ENCODE measurements at regions not wholly inside any gene's neighbourhood (a gene's known extent, or its start where the extent isn't known, plus 50 kb on each side); places are given as distances from the start of the nearest gene placed in this dataset.

GRCh38 chr4:187172340-187172761, 448.7 kb upstream of the FAT1 start:
- Histone ChIP-seq H3K79me2 (ENCODE audit: control insufficient read depth in 1 of 2, insufficient read depth in 2 of 2, low read length in 2 of 2) (no peaks in the 10 kb centered on the region), H3K4me1 (replicated peaks in 1 of 4; ENCODE audit: control insufficient read depth in 3 of 4, insufficient read depth in 4 of 4, low read length in 3 of 4) (no peaks in the 10 kb centered on the region), H3K4ac (replicated peaks; ENCODE audit: insufficient read length, low read depth, low read length) (no peak overlapping the region), H2BK20ac (ENCODE audit: low read length) (no peak overlapping the region), H3K56ac (replicated peaks; ENCODE audit: insufficient read length, low read depth, low read length) (no peak overlapping the region), H3K18ac (ENCODE audit: extremely low read depth, low read length) (no peak overlapping the region), H3K4me3 (ENCODE audit: extremely low read depth in 1 of 4, insufficient read depth in 2 of 4, low read depth in 3 of 4, low read length in 4 of 4) (no peak overlapping the region), H3K23me2 (ENCODE audit: low read depth, low read length) (no peaks in the 10 kb centered on the region), H2BK12ac (ENCODE audit: low read depth, low read length) (no peak overlapping the region), H3K23ac (ENCODE audit: insufficient read length) (no peak overlapping the region), H2AK5ac (ENCODE audit: low read depth, low read length) (no peak overlapping the region), H4K8ac (ENCODE audit: extremely low read depth, insufficient read depth, low read length) (no peak overlapping the region), H4K20me1 (replicated peaks in 1 of 2; ENCODE audit: control insufficient read depth in 1 of 2, insufficient read depth in 2 of 2, low read length in 2 of 2) (no peaks in the 10 kb centered on the region), H3K9ac (replicated peaks in 1 of 4; ENCODE audit: extremely low read depth in 1 of 4, low read depth in 3 of 4, low read length in 3 of 4) (no peak overlapping the region), H3K14ac (ENCODE audit: insufficient read length) (no peak overlapping the region), H4K91ac (replicated peaks; ENCODE audit: insufficient read length, low read length) (no peak overlapping the region), H3K9me3 (ENCODE audit: insufficient read depth in 2 of 2, low read depth in 1 of 2, low read length in 1 of 2) (no peaks in the 10 kb centered on the region), H2AFZ (ENCODE audit: low read length) (no peak overlapping the region), H3K27ac (ENCODE audit: low read depth, low read length) (no peak overlapping the region), H2BK120ac (replicated peaks; ENCODE audit: low read depth, low read length) (no peak overlapping the region), H4K5ac (ENCODE audit: insufficient read length, low read depth, low read length) (no peak overlapping the region), H3K36me3 (ENCODE audit: control insufficient read depth in 2 of 4, insufficient read depth in 4 of 4, low read length in 3 of 4) (no peaks in the 10 kb centered on the region), H3K4me2 (ENCODE audit: insufficient read depth in 1 of 2, low read depth in 2 of 2, low read length in 2 of 2) (no peak overlapping the region), H2BK15ac (ENCODE audit: low read length) (no peak overlapping the region), H3K79me1 (ENCODE audit: low read depth, low read length) (no peaks in the 10 kb centered on the region), H3K27me3 (replicated peaks in 1 of 4; ENCODE audit: control insufficient read depth in 3 of 4, extremely low read depth in 1 of 4, insufficient read depth in 3 of 4, low read length in 3 of 4) (peaks cover 0 to 1% (median 0%) of the 10 kb centered on the region in 4 experiments; a peak in 1 of 7 replicates), H2BK5ac (ENCODE audit: low read depth, low read length) (no peak overlapping the region)
- TF ChIP-seq ATF2 (IDR thresholded peaks at IDR 0.05; ENCODE audit: low read length), result no peak
- no peak for TF ChIP-seq CHD2 (IDR thresholded peaks at IDR 0.05; ENCODE audit: low read length)
- no peak for TF ChIP-seq POLR2A (IDR thresholded peaks at IDR 0.05; ENCODE audit: control extremely low read depth in 1 of 2, low read depth in 2 of 2, low read length in 2 of 2)
- TF ChIP-seq TAF7 (optimal IDR thresholded peaks at IDR 0.05; ENCODE audit: borderline replicate concordance, low read depth, low read length), result no peak
- no peak for TF ChIP-seq EP300 (IDR thresholded peaks at IDR 0.05; ENCODE audit: borderline replicate concordance in 1 of 2, low read depth in 2 of 2, low read length in 2 of 2)
- no peak for TF ChIP-seq POU5F1 (IDR thresholded peaks at IDR 0.05; ENCODE audit: low read depth, low read length)
- TF ChIP-seq KDM5A (IDR thresholded peaks at IDR 0.05; ENCODE audit: low read length), result no peak
- no peak for TF ChIP-seq TCF12 (IDR thresholded peaks at IDR 0.05; ENCODE audit: low read depth, low read length)
- no peak for TF ChIP-seq SRF (IDR thresholded peaks at IDR 0.05; ENCODE audit: low read depth, low read length)
- ChIA-PET POLR2A (ENCODE audit: partially characterized antibody) (no interaction called here), CTCF (ENCODE audit: partially characterized antibody) (no interaction called here)
- FAIRE-seq, result no peak
- 89% methylated on average over 7 of the region's 7 CpGs; no CpG with 5 or more reads in 1 of the 2 experiments for WGBS, 2 experiments (ENCODE audit: extremely low coverage in 1 of 2, insufficient coverage in 1 of 2, insufficient read length in 1 of 2, insufficient replicate concordance in 2 of 2, low coverage in 1 of 2, low lambda C conversion rate in 2 of 2, missing lambda C conversion rate in 1 of 2)
- DNase-seq (ENCODE audit: low read depth in 1 of 2, low spot score in 2 of 2), result no peak

Measured in H1 (cell line).